ENCODE measurements at regions not wholly inside any gene's neighbourhood (a gene's known extent, or its start where the extent isn't known, plus 50 kb on each side); places are given as distances from the start of the nearest gene placed in this dataset.

DNA sequence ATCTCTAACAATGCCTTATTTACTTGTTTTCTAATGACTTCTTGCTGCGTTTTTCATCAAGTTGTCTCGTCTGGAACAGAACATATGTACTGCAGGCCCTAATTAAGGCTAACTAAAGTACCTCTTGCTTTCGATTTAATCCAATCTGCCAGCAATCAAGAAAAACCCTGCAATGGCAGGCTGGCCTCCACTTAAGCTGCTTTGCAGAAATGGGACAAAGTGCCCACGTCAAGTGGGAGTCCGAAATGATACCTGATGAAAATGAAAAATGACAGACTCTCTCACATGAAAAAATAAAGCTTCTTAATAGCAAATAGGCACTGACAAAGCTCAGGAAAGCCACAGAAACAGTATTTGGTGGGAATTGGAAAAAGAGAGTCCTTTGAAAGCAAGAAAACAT, 1454.7 kb downstream of the FAM181B start:
- TF ChIP-seq CTCF (IDR thresholded peaks at IDR 0.05; ENCODE audit: extremely low read depth in 1 of 2, insufficient read depth in 1 of 2, low read depth in 1 of 2, low read length in 2 of 2): no peak
- TF ChIP-seq POLR2A (IDR thresholded peaks at IDR 0.05; ENCODE audit: low read depth, low read length): no peak
- no peak for TF ChIP-seq EZH2 (IDR thresholded peaks at IDR 0.05; ENCODE audit: borderline replicate concordance, low read depth, low read length, severe bottlenecking)
- no peak for TF ChIP-seq JUN (IDR thresholded peaks at IDR 0.05; ENCODE audit: borderline replicate concordance, insufficient read depth, insufficient read length, low read depth)
- no peak for TF ChIP-seq POLR2AphosphoS5 (IDR thresholded peaks at IDR 0.05; ENCODE audit: insufficient read depth, low read depth, low read length)
- no peak for TF ChIP-seq MAX (IDR thresholded peaks at IDR 0.05; ENCODE audit: insufficient read depth, insufficient read length)
- TF ChIP-seq MYC (IDR thresholded peaks at IDR 0.05; ENCODE audit: low read depth, low read length): no peak
- TF ChIP-seq FOS (IDR thresholded peaks at IDR 0.05; ENCODE audit: borderline replicate concordance, insufficient read depth, low read length): no peak
